Activated naive CD8-positive, alpha-beta T cell treated with anti-CD3 and anti-CD28 coated beads for 36 hours (primary cell): ENCODE measurements at regions not wholly inside any gene's neighbourhood (a gene's known extent, or its start where the extent isn't known, plus 50 kb on each side); places are given as distances from the start of the nearest gene placed in this dataset.
A peak's percentile ranks its signal among the peaks of the same experiment; 100 is the strongest.

Source experiments
- DNase-seq: peaks from one replicate; pipeline ENCODE4 v3.0.0; 2021
- H3K27ac Mint-ChIP-seq: one replicate; pipeline ENCODE4 v1.8.0; 2022; ENCODE audit warnings: mild to moderate bottlenecking, moderate library complexity, mixed read lengths
- H3K27me3 Mint-ChIP-seq: one replicate; pipeline ENCODE4 v1.8.0; 2022; ENCODE audit warnings: mild to moderate bottlenecking, mixed read lengths
- H3K36me3 Mint-ChIP-seq: one replicate; pipeline ENCODE4 v1.8.0; 2021; ENCODE audit warnings: mild to moderate bottlenecking, mixed read lengths
- H3K4me1 Mint-ChIP-seq: one replicate; pipeline ENCODE4 v1.8.0; 2021; ENCODE audit warnings: mixed read lengths
- H3K4me3 Mint-ChIP-seq: one replicate; pipeline ENCODE4 v1.8.0; 2022; ENCODE audit warnings: mild to moderate bottlenecking, moderate library complexity, mixed read lengths
- H3K9me3 Mint-ChIP-seq: one replicate; pipeline ENCODE4 v1.8.0; 2022; ENCODE audit warnings: mixed read lengths

DNA sequence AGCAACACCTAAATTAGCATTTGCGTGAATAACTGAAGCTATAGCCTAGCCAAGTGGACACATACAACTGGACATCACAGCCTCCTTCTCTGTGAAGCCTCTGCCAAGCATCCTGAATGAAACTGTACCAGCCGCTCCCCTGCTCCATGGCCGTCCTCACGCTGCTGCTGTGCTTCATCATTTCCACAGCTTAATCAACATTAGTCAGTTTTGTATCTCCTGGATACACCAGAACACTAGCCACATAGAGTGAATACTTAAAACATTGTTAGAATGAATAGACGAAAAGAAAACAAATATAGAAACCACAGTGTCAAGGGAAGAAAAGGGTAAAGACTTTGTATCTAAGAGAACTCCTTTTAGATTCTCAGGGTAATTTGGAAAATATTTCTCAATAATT is 1526.9 kb downstream of the EFNB2 start:
- Mint-ChIP-seq H3K4me3 (no peak overlapping the region), H3K36me3 (no peaks in the 10 kb centered on the region), H3K9me3 (no peaks in the 10 kb centered on the region), H3K4me1 (no peaks in the 10 kb centered on the region), H3K27me3 (no peaks in the 10 kb centered on the region), H3K27ac (no peak overlapping the region)
- DNase-seq = no peak

DNA sequence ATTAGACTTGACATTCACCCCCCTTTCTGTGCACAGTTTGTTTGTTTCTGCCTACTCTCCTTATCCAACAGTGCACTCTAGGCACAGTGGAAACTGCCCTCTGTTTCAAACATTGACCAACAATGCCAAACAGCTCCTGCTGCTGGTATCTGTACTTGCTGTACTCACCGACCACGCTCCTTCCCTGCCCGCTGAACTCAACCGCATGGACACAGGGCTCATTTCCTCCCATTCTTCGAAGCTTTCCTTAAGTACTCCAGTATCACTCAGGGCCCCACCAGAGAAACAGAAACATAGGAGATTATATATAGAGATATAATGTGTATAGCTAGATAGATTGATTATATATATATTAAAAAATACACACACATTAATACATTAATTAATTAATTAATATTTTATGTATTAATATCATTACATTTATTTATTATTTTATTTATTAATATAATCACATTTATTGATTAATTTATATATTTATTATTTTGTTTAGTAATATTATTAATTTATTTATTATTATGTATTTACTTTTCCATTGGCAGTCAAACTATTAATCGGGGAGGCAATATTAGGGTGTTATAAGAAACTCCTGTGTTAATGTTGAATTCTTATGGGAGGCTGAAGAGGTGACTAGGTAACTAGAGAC is 1528.2 kb downstream of the EFNB2 start:
- Mint-ChIP-seq H3K27ac (no peak overlapping the region), H3K36me3 (no peaks in the 10 kb centered on the region), H3K27me3 (no peaks in the 10 kb centered on the region), H3K4me1 (no peaks in the 10 kb centered on the region), H3K4me3 (no peak overlapping the region), H3K9me3 (no peaks in the 10 kb centered on the region)
- DNase-seq = no peak

- no peaks in the 10 kb centered on the region for H3K36me3 Mint-ChIP-seq
- H3K4me1 Mint-ChIP-seq = no peaks in the 10 kb centered on the region
- H3K27me3 Mint-ChIP-seq = no peaks in the 10 kb centered on the region
- DNase-seq = no peak
- H3K27ac Mint-ChIP-seq = no peak overlapping the region
- H3K4me3 Mint-ChIP-seq = no peak overlapping the region
- H3K9me3 Mint-ChIP-seq = no peaks in the 10 kb centered on the region
Measured at GRCh38 chr13:104996022-104996421, 1539.4 kb downstream of the EFNB2 start.

GRCh38 chr13:104993708-104994107 is 1541.8 kb downstream of the EFNB2 start:
- no peak for DNase-seq
- H3K27me3 Mint-ChIP-seq = no peaks in the 10 kb centered on the region
- no peaks in the 10 kb centered on the region for H3K36me3 Mint-ChIP-seq
- no peak overlapping the region for H3K4me3 Mint-ChIP-seq
- no peak overlapping the region for H3K27ac Mint-ChIP-seq
- no peaks in the 10 kb centered on the region for H3K9me3 Mint-ChIP-seq
- H3K4me1 Mint-ChIP-seq = no peaks in the 10 kb centered on the region

DNA sequence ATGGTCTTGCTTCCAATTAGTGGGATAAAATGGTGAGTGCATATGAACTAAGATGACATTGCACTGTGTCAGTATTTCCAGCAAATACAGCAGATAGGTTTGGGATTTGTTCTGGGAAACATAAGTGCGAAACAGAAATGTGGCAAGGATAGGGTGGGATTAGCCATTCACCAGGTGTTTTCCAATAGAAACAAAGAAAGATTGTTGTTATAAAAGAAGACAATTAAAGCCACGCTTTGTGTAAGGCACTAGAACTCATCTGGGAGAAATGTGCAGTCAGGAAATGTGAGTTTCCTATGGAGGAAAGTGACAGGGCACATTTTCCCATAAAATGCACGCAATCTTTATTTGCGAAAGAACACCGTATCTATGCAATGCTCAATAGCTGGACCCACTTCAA is 1547.8 kb downstream of the EFNB2 start:
- no peaks in the 10 kb centered on the region for H3K9me3 Mint-ChIP-seq
- DNase-seq = no peak
- H3K4me3 Mint-ChIP-seq = no peak overlapping the region
- no peak overlapping the region for H3K27ac Mint-ChIP-seq
- H3K27me3 Mint-ChIP-seq = no peaks in the 10 kb centered on the region
- no peaks in the 10 kb centered on the region for H3K36me3 Mint-ChIP-seq
- peaks cover 17% of the 10 kb centered on the region for H3K4me1 Mint-ChIP-seq

GRCh38 chr13:104984296-104984818 is 1551.1 kb downstream of the EFNB2 start:
- no peaks in the 10 kb centered on the region for H3K27me3 Mint-ChIP-seq
- H3K9me3 Mint-ChIP-seq = no peaks in the 10 kb centered on the region
- peak; percentile 64 for DNase-seq
- no peaks in the 10 kb centered on the region for H3K36me3 Mint-ChIP-seq
- H3K4me1 Mint-ChIP-seq = peaks cover 23% of the 10 kb centered on the region
- peak overlapping the region; percentile 73 for H3K27ac Mint-ChIP-seq
- H3K4me3 Mint-ChIP-seq = peak overlapping the region; percentile 11

- Mint-ChIP-seq H3K27me3 (no peaks in the 10 kb centered on the region), H3K4me3 (no peak overlapping the region), H3K9me3 (no peaks in the 10 kb centered on the region), H3K4me1 (peaks cover 23% of the 10 kb centered on the region), H3K36me3 (no peaks in the 10 kb centered on the region), H3K27ac (no peak overlapping the region)
- DNase-seq = no peak
Measured at GRCh38 chr13:104983601-104984000, 1551.9 kb downstream of the EFNB2 start.

- DNase-seq = no peak
- no peaks in the 10 kb centered on the region for H3K36me3 Mint-ChIP-seq
- H3K4me1 Mint-ChIP-seq = peaks cover 38% of the 10 kb centered on the region
- H3K27ac Mint-ChIP-seq = no peak overlapping the region
- no peaks in the 10 kb centered on the region for H3K27me3 Mint-ChIP-seq
- H3K4me3 Mint-ChIP-seq = no peak overlapping the region
- H3K9me3 Mint-ChIP-seq = no peaks in the 10 kb centered on the region
Measured at GRCh38 chr13:104980586-104980985, 1554.9 kb downstream of the EFNB2 start.

DNA sequence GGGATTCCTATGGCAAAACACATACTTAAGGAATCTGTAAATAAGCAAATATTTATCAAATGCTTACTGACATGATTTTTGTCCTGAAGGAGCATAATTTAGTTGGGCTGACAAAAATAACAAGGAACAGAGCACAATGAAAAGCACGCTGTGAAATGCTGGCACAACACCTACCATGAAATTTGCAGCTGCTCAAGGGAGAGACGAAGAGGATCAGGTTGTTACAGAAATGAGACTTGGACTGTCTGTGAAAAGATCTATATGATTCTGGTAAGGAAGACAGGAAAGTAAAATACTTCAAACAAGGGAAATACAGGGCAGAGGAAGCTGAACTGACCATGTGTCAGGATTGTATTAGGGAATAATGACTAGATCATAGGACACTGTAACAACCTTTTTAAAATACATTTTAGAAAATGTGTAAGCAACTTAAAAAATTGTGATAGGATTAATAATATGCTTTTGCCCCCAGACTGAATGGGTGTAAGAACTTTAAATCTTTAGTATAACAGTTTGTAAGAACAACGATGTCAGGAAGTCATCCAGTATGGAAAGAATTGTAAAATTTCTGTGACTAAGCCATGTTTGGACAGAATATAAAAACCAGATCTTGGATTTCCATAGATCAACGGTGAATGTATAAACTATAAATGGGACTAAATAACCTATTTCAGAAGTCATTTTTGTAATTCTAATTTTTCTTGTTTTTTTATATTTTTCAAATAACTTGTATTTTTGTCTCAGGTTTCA is 1556.0 kb downstream of the EFNB2 start:
- no peak overlapping the region for H3K4me3 Mint-ChIP-seq
- no peaks in the 10 kb centered on the region for H3K27me3 Mint-ChIP-seq
- no peak for DNase-seq
- no peaks in the 10 kb centered on the region for H3K9me3 Mint-ChIP-seq
- H3K27ac Mint-ChIP-seq = no peak overlapping the region
- H3K36me3 Mint-ChIP-seq = no peaks in the 10 kb centered on the region
- peaks cover 29% of the 10 kb centered on the region for H3K4me1 Mint-ChIP-seq

DNA sequence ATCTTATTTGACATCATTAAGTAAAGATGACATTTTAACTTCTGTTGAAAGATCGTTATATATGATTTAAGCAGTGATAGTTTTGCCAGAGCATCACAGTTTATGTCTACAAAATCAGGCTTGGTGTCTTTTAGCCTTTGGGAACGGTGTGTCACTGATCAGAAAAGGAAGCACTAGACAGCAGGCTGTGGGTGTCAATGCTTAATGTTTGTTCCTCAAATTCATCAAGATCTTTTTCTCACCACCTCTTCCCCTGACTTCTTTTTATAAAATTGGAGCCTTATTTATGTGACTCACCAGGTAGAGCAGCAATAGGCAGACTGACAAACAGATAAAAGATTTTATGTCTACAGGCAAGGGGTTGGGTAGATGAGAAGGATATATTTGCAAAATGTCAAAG is 1558.5 kb downstream of the EFNB2 start:
- Mint-ChIP-seq H3K4me1 (peaks cover 19% of the 10 kb centered on the region), H3K36me3 (no peaks in the 10 kb centered on the region), H3K9me3 (no peaks in the 10 kb centered on the region), H3K27ac (no peak overlapping the region), H3K27me3 (no peaks in the 10 kb centered on the region), H3K4me3 (no peak overlapping the region)
- DNase-seq = no peak

GRCh38 chr13:104975272-104975671 is 1560.2 kb downstream of the EFNB2 start:
- no peak overlapping the region for H3K27ac Mint-ChIP-seq
- no peak for DNase-seq
- no peaks in the 10 kb centered on the region for H3K36me3 Mint-ChIP-seq
- H3K4me3 Mint-ChIP-seq = no peak overlapping the region
- H3K9me3 Mint-ChIP-seq = no peaks in the 10 kb centered on the region
- H3K4me1 Mint-ChIP-seq = peaks cover 15% of the 10 kb centered on the region
- no peaks in the 10 kb centered on the region for H3K27me3 Mint-ChIP-seq

DNA sequence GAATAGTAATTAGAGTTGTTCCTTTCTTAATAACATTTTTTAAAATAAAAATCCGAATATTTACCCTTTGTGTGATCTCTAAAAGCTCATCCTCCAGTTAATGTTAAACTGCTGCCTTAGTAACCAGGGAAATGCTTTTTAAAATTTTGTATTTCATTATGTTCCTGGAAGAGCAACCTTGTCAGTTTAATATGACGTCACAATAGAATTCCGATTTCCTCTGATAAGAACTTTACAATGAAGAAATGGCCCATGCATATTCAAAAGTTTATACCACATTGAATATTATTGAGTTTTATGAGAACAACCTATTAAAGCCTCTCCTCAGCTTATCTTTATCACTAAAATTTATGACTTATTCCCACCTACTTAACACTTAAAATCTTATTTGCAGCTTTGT is 1566.6 kb downstream of the EFNB2 start:
- Mint-ChIP-seq H3K27ac (no peak overlapping the region), H3K36me3 (no peaks in the 10 kb centered on the region), H3K4me3 (no peak overlapping the region), H3K4me1 (no peaks in the 10 kb centered on the region), H3K9me3 (no peaks in the 10 kb centered on the region), H3K27me3 (no peaks in the 10 kb centered on the region)
- no peak for DNase-seq

- DNase-seq = no peak
- Mint-ChIP-seq H3K9me3 (no peaks in the 10 kb centered on the region), H3K27ac (no peak overlapping the region), H3K4me1 (no peaks in the 10 kb centered on the region), H3K27me3 (no peaks in the 10 kb centered on the region), H3K36me3 (no peaks in the 10 kb centered on the region), H3K4me3 (no peak overlapping the region)
Measured at GRCh38 chr13:104967836-104968630, 1567.4 kb downstream of the EFNB2 start.

- no peaks in the 10 kb centered on the region for H3K9me3 Mint-ChIP-seq
- no peak overlapping the region for H3K27ac Mint-ChIP-seq
- no peak overlapping the region for H3K4me3 Mint-ChIP-seq
- H3K4me1 Mint-ChIP-seq = no peaks in the 10 kb centered on the region
- DNase-seq = no peak
- no peaks in the 10 kb centered on the region for H3K27me3 Mint-ChIP-seq
- no peaks in the 10 kb centered on the region for H3K36me3 Mint-ChIP-seq
Measured at GRCh38 chr13:104967376-104967775, 1568.1 kb downstream of the EFNB2 start.

- Mint-ChIP-seq H3K4me3 (no peak overlapping the region), H3K27me3 (no peaks in the 10 kb centered on the region), H3K4me1 (no peaks in the 10 kb centered on the region), H3K36me3 (peaks cover 2% of the 10 kb centered on the region), H3K9me3 (peaks cover 6% of the 10 kb centered on the region), H3K27ac (no peak overlapping the region)
- DNase-seq = no peak
Measured at GRCh38 chr13:104962411-104962810, 1573.1 kb downstream of the EFNB2 start.
